Hepatic stellate cell (primary cell): ENCODE measurements at regions not wholly inside any gene's neighbourhood (a gene's known extent, or its start where the extent isn't known, plus 50 kb on each side); places are given as distances from the start of the nearest gene placed in this dataset.
A peak's percentile ranks its signal among the peaks of the same experiment; 100 is the strongest.
"Not testable (repeated sequence)": the region's sequence is repeated elsewhere in the genome, so short reads cannot be mapped to it uniquely, and the experiment has no call there.

Experiments
- DNase-seq: peaks from one replicate; pipeline ENCODE4 v3.0.0; 2011; ENCODE audit warnings: low spot score

DNA sequence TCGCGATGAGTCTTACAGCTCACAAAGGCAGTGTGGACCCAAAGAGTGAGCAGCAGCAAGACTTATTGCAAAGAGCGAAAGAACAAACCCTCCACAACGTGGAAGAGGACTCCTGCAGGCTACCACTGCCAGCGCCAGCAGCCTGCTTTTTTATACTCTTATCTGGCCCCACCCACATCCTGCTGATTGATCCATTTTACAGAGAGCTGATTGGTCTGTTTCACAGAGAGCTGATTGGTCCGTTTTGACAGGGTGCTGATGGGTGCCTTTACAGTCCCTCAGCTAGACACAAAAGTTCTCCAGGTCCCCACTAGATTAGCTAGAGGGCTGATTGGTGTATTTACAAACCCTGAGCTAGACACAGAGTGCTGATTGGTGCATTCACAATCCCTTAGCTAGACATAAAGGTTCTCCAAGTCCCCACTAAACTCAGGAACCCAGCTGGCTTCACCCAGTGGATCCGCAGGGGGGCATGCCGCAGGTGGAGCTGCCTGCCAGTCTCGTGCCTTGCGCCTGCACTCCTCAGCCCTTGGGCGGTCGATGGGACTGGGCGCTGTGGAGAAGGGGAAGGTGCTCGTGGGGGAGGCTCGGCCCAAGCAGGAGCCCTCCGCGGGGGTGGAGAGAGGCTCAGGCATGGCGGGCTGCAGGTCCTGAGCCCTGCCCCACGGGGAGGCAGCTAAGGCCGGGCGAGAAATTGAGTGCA, 75.7 kb downstream of the QDPR start:
- not testable (repeated sequence) for DNase-seq

GRCh38 chr4:17433827-17434226, 78.1 kb downstream of the QDPR start:
- no peak for DNase-seq

DNA sequence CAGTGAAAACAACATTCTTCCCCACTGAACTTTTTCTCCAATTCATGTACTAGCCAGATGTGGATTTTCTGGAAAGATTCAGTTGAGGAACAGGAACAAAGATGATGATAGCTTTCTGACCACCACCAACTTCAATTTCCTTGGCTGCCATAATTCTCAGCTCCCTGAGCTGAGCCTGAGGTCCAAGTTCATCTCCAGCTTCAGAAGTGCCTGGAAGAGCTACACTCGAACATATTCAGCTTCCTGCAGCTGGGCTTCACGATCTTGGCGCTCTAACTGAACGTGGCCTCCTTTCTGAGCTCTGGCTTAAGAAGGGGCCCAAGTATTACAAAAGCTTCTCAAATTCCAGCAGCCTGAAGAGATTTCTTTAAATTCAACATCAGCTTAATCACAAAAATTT, 83.9 kb downstream of the QDPR start:
- DNase-seq: no peak

DNA sequence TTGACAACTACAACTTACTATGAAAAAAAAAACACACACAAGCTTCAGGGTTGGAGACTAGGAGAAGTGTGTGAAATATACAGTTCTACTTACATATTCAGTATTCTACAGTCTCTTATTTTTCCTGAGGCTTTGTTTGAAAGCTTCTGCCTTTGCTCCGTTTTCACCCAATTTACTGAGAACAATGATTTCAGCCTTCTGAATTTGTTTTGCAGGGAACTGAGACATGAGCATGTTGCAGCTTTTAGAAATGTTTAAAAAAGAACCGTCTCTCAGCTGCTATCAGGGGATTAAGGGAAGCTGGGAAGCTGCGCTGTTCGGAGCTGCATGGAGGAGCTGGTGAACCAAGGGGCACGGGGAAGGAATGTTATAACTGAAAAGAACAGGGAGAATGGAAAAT, 85.7 kb downstream of the QDPR start:
- DNase-seq: no peak

DNA sequence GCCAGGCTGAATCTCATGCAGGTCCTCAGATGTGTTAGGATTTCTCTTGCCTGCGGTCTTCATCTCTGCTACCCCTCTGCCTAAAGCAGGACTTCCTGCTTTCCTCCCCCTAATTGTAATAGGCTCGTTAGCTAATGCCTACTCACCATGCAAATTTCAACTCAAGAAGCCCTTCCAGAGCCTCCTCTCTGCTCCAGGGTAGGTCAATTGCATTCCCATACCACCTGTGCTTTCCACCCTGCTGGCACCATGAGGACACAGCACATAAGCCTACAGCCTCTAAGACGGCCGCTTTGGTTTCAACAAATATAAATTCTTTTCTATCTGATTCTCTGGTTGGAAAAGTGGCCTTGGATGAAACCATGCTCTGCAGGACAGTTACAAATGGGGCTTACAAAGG, 93.9 kb downstream of the QDPR start:
- DNase-seq: no peak

- no peak for DNase-seq
Measured at GRCh38 chr4:17414392-17414791, 97.5 kb downstream of the QDPR start.

- no peak for DNase-seq
Measured at GRCh38 chr4:17400686-17401085, 111.2 kb downstream of the QDPR start.

GRCh38 chr4:17398805-17399204, 113.1 kb downstream of the QDPR start:
- DNase-seq: no peak

DNA sequence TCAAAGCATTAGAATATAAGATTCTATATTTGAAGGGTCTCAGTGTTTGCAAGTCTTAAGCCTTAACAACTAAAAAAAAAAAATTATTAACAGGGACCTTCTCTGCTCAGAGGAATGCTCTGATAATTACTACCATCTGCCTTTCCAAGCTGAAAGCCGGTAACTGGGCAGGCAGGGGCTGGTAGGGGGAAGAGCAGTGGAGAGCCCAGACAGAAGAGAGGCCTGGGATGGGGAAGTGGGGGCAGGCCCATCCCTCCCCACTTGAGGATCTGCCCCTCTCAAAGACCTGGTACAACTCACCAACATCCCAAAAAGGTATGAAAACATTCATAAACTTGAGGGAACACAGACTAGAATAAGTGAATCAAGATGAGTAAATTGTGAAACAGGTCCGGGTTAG, 113.9 kb downstream of the QDPR start:
- no peak for DNase-seq

DNA sequence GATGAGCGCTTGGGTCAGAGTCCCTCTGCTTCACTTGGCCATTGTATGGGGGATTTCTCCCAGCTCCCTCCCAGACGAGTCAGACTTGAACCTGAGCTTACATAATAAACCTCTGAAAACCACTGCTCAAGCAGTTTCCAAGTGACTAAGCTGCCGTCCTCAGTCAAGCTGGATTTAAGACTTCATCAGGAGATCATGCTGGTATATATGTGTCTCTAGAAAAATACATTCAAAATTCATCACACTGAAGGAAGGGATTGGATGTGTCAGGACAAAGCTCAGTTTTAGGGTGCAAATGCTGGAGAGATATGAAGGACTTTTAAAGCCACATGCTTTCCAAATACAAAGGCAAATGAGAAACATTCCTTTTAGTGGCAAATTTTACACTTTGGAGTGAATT, 114.3 kb downstream of the QDPR start:
- DNase-seq: no peak

DNA sequence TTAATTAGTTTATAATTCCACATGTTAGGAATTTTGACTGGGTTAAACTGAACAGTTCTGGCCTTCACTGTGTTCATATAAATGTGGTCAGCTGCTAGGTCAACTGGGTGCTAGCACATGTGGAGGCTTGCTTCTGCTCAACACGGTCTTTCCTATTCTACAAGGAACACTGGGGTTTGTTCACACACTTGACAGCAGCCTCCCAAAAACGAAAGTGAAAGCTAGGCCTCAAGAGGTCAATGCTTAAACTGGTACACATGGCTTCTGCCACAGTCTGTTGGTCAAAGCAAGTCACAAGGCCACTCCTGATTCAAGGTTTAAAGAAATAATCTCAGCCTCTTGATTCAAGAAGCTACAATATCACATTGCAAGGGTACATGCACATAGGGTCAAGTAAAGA, 126.5 kb downstream of the QDPR start:
- peak; percentile 32 for DNase-seq

DNA sequence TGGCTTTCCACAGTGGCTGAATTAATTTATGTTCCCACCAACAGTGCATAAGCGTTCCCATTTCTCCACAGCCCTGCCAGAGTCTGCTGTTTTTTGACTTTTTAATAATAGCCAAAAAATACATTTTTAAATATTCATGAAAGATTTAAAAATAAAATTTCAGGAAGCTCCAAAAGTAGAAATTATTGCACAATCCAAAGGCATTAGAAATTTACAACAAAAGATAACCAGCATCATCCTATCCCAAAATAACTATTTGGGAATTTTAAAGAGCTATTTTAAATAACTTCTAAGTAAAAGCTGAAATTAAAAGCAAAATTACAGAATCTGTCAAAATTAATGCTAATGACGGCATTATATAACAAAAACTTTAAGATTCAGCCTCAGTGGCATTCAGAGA, 131.5 kb downstream of the QDPR start:
- no peak for DNase-seq

DNA sequence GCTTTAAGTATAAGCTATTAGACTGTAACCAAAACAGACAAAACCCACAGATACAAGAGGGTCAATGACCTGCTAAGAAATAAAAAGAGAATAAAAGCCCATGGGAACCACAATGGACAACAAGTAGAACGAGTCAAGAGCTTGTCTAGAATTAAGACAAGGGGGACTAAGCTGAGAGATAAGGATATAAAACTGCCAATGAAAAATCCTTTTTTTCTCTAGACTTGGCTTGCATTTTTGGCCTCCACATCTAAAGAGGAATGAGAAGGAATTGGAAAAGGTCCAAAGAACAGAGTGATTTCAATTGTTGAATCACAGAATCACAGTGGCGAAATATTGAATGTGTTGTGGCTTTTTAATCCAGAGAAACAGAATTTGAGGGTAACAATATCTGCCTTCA, 135.7 kb downstream of the QDPR start:
- DNase-seq: no peak

DNA sequence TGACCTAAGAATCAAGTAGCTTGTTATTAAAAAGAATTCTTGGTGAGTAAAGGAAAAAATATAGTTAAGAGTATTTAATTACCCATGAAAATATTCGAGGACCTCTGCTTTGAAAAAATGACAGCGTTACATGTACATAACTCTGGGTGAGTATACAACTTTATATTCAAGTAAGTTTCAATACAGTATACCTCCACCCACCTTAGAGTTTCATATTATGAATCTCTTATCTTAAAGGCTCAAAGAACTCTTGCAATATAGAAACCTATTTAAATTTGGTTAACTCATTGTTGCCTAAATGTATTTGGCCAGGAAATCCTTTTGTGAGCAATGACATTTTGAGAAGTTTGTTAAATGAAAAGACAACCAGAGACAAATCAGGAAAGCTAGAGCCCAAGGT, 138.2 kb downstream of the QDPR start:
- no peak for DNase-seq

DNA sequence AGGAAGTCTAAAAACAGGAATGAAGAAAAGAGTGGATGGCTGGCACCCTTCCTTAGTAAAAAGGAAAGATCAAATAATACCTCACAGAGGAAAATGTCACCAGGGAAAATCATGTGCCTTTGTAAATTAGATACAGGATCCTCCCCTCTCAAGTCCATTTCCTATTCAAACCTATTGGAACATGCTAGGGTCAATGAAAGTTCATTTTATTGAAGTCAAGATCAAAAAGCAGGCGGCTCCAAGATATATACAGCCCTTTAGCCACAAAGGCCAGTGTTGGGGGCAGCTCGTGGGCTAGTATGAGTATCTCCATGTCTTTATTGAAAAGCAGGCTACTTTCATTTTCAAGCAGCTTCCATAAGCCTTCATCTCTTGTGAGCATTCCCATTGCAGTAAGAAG, 141.1 kb downstream of the QDPR start:
- DNase-seq: no peak

GRCh38 chr4:17368408-17368807, 143.5 kb downstream of the QDPR start:
- no peak for DNase-seq

DNA sequence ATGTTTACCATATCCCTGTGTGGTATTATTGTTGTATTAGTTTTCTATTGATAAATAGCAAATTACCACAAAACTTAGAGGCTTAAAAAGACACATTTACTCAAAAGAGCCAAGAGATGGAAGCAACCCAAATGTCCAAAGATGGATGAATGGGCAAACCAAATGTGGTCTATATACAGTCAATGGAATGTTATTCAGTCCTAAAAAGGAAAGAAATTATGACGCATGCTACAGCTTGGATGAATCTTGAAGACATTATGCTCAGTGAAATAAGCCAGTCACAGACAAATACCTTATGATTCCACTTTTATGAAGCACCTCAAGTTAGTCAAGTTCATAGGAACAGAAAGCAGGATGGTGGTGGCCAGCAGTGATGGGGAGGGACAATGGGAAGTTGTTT, 144.7 kb downstream of the QDPR start:
- DNase-seq: no peak

DNA sequence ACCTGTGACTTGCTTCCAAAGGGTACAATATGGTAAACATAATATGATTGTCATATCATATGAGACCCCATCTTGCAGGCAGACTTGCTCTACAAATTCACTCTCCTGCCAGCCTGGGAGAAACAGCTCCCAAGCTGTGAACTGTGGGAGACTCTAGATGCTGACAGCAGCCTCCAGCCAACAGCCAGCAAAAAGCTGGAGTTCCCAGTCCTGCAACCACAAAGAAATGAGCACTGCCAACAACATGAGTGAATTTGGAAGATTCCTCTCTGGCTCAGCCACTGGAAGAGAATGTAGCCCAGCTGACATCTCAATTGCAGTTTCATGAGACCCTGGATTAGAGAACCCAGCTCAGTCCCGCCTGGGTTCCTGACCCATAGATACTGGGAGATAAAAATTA, 145.4 kb downstream of the QDPR start:
- no peak for DNase-seq

- no peak for DNase-seq
Measured at GRCh38 chr4:17362430-17362829, 149.5 kb downstream of the QDPR start.

- no peak for DNase-seq
Measured at GRCh38 chr4:17358241-17358640, 153.6 kb downstream of the QDPR start.

GRCh38 chr4:17356926-17357325, 155.0 kb downstream of the QDPR start:
- no peak for DNase-seq

DNA sequence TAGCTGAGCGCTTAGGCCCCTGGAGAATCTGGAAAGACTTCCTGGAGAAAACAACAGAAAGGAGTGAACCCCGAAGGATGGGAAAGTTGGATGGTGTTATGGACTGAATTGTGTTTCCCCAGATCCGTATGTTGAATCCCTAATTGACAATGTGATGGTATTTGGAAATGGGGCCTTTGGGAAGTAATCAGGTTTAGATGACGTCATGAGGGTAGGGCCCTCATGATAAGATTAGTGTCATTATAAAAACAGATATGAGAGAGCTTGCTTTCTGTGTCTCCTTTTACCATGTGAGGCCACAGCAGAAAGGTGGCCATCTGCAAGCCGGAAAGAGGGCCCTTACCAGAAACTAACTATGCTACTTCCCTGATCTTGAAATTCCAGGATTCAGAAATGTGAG, 159.5 kb downstream of the QDPR start:
- no peak for DNase-seq

DNA sequence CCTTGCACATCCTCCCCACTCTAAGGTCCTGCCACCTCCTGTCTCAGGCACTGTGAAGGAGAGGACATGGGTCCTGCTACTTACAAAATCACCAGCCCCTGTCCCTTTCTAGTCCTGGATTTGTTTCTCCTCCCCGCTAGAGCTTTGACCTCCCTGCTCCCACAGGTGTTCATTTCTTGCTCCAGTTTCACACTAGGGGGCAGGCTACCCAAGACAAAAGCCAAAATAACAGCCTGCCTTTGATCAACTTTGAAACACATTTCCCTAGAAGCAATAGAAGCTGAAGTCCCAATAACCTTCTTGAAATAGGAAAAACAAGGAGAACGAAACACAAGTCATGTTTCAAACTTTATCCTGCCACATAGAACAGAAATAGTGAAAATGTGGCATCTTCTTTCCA, 164.4 kb downstream of the QDPR start:
- peak; percentile 8 for DNase-seq

DNA sequence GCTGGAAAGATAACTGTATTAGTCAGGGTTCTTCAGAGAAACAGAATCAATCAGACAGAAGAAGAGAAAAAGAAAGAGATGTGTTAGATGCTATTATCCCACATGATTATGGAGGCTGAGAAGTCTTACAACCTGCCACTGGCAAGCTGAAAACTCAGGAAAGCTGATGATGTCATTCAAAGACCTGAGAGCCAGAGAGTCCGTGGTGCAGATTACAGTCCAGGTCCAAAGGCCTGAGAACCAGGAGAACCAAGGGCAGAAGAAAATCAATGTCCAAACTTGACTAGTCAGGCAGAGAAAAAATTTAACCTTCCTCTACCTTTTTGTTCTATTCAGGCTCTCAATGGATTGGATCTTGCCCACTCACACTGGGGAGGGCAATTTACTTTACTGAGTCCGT, 172.5 kb downstream of the QDPR start:
- DNase-seq: no peak

GRCh38 chr4:17336986-17337385, 174.9 kb downstream of the QDPR start:
- DNase-seq: no peak
